ENCODE measurements at regions not wholly inside any gene's neighbourhood (a gene's known extent, or its start where the extent isn't known, plus 50 kb on each side); places are given as distances from the start of the nearest gene placed in this dataset.
A peak's percentile ranks its signal among the peaks of the same experiment; 100 is the strongest.
"Not testable (repeated sequence)": the region's sequence is repeated elsewhere in the genome, so short reads cannot be mapped to it uniquely, and the experiment has no call there.

DNA sequence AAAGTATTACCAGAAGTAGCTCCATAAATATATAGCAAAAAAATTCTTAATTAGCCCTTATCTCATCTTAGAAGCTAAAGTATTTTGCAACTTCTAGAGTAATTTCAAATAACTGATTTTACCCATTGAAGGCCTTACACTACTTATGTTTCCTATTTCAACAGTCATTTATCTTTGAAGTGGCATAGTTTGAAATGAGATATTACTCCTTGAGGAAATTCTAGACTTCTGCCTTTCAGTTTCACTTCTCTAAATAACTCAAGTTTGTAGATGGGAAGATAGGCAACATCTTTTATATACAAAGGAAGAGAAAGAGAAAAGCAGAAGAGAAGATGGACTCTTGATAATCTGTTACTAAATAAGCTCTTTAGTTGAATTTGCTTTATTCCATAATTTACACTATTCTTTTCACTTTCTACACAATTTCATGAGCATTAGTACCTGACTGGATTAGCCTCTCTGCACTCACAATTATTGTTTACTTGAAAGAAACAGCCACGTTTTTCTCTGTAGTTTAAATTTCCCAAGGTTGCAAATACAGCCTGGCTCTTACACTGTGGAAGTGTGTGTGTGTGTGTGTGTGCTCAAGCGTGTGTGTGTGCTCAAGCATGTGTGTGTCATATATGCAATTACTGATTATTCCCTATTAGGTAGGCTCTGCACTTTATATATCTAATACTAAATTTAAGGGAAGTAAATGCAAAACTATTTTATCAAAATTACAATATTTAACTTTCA lies 60.6 kb upstream of the EMB start:
- DNase-seq (ENCODE audit: low read depth in 2 of 2) = no peak

DNA sequence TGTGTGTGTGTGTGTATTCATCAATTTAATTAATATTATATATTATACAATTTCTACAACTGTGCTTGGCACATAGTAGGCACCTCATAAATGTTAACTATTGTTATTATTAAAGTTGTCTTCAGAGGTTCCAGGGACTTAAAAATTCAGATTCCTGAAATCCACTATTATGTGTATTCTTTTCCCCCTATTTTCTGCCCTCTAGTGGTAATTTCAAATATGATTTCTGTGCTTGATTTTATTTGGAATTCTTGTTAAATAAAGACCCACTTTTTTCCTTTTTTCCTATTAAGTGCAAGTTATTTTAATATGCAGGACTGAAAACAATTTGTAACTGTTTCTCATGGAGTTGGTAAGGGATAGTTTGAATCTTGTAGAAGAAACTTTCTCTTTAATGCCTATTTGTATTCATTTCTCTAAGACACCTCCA lies 72.0 kb upstream of the EMB start:
- DNase-seq (ENCODE audit: low read depth in 2 of 2) = not testable (repeated sequence)

DNA sequence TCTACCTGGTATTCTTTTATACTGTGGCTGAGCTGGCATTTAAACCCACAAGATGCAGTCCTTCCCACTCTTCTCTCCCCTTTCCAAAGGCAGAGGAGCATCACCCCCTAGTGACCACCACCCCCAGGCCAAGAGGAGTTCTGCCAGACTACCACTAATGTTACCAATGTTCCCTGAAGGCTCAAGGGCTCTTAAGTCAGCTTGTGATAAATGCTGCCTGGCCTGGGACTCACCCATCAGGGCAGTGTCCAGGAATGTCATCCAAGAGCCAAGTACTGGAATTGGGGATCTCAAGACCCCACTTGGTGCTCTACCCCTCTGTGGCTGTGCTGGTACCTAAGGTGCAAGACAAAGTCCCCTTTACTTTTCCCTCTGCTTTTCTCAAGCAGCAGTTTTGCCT lies 80.0 kb upstream of the EMB start:
- not testable (repeated sequence) for DNase-seq (ENCODE audit: low read depth in 2 of 2)

DNA sequence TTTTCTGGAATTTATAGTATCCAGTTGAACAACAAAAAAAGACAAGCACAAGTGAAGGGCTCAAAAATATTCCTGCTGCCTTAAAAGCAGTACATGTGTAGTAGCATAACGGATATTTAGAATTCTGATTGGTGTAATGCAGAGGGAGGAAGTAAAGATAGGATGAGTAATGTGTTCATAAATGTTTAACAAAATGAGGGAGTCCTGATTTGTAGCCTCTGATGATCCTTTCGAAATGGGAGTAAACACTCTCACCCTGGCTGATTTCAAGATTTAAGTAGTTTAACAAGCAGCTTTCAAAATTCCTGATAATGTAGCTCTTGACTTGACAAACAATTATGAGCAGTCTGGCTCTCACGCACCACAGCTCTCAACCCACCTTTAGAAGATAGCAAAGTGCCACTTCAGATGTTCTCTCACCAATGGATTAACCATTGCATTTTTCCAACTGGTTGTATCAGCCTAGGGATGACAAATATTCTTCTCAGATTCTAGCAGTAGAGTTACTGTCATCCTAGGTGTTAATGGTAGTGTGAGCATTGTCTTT lies 86.5 kb upstream of the EMB start:
- not testable (repeated sequence) for DNase-seq (ENCODE audit: low read depth in 2 of 2)

DNA sequence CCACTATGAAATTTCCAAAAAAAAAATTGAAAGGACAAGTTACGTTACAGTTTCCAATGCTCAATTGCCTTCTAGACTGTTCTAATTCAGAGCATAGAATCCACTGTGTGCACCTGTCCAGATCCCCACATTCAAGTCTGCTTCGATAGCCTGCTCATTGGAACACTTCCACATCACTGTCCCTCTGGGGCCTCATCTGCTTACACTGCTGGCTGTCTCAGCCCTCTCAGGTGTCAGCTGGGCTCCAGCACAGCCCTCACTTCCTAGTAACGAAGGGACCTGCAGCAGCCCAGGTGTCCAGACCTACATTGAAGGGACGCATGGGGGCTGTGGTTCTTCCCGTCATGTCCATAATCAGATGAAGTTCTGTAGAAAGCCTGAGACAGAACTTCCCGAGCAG lies 94.3 kb upstream of the EMB start:
- no peak for DNase-seq (ENCODE audit: low read depth in 2 of 2)

DNA sequence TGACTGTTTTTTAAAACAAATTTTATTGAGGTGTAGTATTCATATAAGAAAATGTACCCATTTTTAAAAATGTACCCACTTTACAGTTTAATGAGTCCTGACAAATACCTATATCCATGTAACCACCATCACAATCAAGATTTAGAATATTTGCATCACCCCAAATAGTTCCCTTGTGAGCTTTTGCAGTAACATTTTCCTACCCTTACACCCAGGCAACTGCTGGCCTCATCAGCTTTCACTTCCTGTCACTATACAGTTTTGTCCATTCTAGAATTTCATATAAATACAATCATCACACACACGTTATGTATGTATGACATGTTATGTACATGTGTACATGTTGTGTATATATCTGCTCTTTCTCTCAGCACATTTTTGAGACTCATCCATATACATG lies 96.4 kb upstream of the EMB start:
- not testable (repeated sequence) for DNase-seq (ENCODE audit: low read depth in 2 of 2)

DNA sequence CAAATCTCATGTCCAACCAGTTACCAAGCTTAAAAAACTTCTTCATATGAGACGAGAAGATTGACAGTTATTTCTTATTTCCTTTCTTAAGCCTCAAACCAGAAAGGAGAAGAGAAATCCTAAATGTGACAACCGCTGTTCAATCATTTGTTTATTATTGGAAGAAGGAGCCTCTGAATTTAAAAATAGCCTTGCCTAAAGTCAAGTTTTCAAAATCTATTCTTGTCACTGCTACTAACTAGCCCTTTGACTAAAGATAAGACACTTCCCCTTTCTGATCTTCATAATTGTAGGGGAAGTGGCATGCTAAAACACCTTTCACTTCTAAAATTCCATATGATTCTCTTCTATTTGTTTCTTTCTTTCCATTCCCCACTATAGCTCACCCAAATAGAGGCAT lies 106.2 kb upstream of the EMB start:
- no peak for DNase-seq (ENCODE audit: low read depth in 2 of 2)

DNA sequence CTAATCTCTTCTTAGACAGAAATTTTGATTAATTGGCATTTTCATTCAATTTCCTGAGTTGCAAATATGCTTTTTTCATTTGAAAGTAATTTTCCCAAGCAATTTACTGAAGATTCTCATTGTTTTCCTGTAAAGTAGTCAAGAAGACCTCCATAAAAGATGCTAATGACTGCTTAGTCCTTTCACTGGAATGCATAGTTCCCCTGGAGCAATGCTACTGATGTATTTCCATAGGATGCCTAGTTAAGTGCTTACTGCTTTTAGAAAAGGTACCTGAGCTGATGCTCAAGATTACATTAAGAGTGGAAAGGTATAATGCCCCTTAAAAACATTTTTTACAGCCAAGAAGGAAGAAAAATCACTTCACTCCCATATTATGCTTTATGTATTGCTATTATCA lies 109.2 kb upstream of the EMB start:
- DNase-seq (ENCODE audit: low read depth in 2 of 2) = no peak

DNA sequence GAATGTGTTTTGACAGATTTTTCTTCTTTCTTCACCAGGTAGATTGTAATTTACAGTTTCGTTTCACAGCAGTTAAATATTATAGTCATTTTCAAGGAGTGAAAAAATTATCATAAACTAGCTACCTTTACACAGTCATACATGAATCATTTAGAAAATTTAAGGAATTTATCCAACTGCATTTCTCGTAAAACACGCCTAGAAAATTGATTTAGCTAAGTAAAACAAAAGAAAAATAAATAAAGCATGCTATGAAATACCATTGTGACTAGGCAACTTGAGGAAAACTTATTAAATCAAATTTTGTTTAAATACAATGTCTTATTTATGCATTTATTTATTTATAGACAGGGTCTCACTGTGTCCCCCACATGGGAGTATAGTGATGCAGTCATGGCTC lies 109.9 kb upstream of the EMB start:
- no peak for DNase-seq (ENCODE audit: low read depth in 2 of 2)

DNA sequence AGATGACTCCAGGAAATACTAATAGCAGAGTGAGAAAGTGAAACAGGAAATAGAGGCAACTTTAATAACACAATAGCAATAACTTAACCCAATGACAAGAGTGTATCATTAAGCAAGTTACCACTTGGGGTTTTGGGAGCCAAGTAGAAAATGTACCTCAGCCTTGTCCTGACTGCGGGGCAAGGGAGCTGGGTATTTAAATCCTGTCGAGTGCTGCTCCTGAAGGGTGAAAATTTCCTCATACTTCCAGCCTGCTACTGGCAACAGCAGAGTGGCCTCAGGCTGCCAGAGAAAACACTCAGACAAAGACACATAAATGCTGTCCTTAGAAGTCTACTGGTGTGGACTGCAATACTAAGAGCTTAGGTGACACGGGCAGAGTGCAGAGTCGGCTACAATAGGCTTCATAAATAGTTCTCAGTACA lies 112.5 kb upstream of the EMB start:
- no peak for DNase-seq (ENCODE audit: low read depth in 2 of 2)

DNA sequence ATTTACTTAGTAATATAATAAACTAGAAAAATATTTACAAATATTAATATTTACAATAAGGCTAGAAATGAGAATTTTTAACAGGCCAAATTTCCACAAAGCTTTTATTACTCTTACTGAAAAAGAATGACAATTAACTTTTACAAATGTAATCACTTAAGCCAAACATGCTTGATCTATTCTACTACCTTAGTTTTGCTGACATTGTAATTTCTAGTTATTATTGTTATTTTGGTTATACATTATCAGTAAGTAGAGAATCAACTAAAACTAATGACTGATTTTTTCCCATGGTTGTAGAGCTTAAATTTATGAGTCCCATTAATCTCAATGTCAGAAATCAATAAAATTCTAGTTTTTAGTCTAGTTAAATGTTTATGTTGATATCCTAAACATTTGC lies 107.8 kb upstream of the PARP8 start:
- DNase-seq (ENCODE audit: low read depth in 2 of 2) = not testable (repeated sequence)

DNA sequence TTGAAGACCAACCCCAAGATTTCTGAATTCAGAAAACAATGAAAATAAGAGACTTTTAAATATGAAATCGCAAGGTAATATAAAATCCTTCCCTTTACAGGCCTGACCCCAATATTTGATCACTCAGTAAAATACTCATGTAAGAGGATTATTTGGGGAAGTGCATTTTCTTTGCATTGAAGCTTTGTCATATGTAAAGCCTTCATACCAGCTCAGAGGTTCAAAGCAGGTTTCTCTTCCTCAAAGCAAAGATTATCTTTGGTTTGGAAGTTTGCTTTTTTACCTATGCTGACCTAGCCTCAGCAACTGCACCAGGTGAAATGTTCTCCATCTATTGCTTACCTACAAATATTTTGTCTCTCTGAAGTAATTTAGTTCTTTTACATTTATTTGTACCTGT lies 106.5 kb upstream of the PARP8 start:
- no peak for DNase-seq (ENCODE audit: low read depth in 2 of 2)

DNA sequence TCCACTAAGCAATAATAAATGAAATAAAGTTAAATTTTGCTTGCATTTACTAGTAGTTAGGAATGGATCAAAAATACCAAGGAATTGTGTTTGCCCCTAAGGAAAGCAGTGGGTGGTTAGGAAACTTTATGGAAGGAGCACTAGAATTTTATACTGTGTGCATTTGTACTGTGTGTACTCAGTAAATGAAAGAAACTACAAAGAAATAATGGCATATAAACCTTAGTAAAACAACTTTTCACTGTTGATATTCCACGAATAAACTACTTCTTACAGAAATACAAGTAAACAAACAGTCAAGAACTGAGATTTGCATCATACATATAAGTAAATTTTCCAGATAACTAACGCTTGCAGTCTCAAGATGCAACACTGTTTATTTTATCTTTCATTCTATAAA lies 103.7 kb upstream of the PARP8 start:
- no peak for DNase-seq (ENCODE audit: low read depth in 2 of 2)

DNA sequence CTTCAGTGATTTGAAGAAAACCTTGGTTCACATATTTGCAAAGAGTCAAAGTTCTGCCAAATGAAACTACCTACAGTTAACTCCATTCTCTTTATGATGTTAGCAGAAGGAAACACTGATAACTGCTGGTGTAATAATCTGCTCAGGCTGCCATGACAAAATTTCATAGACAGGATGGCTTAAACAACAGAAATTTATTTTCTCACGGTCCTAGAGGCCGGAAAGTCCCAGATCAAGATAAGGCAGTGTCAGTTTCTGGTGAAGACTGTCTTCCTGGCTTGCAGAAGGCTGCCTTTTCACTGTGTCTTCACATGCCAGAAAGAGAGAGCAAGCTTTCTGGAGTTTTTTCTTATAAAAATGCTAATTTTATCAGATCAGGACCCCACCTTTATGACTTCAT lies 102.4 kb upstream of the PARP8 start:
- DNase-seq (ENCODE audit: low read depth in 2 of 2) = peak in 1 of 2 donors; percentile 3

DNA sequence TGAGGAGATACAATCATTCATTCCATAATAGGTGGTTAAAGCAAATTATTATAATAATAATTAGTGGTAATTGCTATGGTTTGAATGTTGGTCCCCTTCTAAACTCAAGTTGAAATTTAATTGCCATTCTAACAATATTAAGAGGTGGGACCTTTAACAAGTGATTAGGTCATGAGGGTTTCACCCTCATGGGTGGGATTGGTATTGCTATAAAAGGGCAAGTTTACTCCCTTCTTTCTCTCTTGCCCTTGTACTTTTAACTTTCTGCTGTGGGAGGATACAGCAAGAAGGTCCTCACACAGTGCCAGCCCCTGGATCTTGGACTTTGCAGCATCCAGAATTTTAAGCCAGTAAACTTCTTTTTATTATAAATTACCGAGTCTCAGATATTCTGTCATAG lies 101.9 kb upstream of the PARP8 start:
- no peak for DNase-seq (ENCODE audit: low read depth in 2 of 2)

DNA sequence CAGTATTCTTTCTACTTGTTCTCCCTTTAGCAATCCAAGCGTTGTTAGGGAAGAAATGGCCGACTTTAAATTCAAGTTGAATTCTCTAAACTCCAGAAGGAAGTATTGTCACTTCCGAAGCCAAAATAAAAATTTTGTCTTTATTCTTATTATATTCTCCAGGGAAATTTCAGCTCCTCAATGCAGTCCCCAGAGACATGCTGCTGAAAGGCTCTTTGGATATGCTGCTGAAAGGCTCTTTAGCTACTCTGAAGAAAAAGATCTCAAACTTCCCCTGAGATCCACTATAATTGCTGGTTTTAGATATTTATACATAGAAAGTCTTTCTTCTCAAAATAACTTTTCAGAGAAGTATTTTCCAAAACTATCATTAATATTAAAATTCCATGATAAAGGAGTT lies 92.3 kb upstream of the PARP8 start:
- DNase-seq (ENCODE audit: low read depth in 2 of 2) = no peak

DNA sequence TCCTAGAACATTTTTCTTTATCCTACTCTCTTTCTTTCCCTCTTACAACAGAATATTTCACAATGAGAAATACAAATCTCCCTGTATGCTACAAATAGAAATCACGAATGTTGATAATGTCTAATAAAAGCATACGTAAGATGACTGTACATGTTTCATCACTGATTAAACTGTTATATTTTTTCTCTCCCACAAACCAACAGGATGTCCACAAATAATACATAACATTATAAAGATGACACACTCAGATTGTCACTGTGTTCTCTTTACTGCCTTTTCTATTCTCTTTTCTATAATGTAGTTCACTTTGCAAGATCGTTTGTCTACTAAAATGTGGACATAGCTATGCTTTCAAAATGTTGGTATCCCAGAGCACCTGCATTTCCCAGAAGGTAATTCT lies 90.7 kb upstream of the PARP8 start:
- DNase-seq (ENCODE audit: low read depth in 2 of 2) = no peak

DNA sequence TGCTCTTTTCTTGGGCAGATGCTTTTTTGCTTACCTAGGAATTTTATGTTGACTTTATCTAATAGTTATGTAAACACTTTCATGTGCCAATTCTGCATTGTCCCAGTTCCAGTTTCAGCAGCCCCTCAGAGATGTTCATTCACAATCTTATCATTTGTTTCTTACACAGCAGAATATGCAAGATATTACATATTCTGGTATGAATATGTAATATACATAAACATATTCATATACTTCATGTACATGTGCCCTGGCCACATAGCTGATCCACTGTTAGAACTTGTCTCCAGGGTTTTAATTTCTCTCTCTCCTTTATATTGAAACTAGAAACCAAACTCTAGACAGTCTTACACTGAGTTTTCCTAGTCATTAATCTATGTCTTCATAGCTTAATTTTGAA lies 90.2 kb upstream of the PARP8 start:
- no peak for DNase-seq (ENCODE audit: low read depth in 2 of 2)

DNA sequence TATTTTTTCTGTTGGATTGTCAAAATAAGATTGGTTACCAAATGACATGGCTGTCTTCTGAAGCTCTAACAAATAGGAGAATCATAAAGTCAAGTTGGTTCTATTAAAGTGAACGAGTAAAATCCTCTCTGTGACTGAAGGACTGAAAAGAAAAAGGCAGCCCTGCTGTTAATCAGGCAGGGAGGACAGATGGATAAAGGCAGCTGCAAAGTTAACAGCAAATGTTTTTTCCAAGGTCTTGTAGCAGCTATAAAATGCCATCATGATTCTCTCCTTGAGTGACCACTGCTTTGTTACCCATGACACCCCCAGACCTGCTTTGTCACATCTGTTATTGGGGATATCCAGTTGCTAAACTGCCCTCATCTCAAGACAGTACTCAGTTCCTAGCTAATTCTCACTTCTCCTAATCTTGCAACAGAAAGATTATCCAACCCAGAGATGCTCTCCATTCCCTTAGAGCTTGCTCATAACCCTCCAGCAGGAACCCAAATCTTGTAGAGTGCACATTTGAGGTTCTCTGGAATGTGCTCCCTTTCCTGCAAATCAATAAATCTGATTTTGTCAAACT lies 89.7 kb upstream of the PARP8 start:
- DNase-seq (ENCODE audit: low read depth in 2 of 2) = no peak

DNA sequence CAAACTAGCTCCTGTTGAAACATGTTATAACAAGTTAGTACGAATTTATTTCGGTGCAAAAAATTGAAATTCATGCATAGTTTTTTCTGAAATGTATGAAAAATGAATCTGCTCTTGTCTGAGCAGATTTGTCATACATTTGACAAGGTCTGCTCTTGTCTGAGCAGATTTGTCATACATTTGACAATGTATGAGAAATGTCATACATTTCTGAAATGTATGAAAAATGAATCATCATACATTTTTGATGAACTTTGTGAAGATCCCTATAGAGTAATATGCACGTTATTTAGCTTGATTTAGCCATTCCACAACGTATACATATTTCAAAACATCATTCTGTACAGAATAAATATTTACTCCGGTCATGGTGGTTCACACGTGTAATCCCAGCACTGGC lies 85.9 kb upstream of the PARP8 start:
- DNase-seq (ENCODE audit: low read depth in 2 of 2) = no peak

DNA sequence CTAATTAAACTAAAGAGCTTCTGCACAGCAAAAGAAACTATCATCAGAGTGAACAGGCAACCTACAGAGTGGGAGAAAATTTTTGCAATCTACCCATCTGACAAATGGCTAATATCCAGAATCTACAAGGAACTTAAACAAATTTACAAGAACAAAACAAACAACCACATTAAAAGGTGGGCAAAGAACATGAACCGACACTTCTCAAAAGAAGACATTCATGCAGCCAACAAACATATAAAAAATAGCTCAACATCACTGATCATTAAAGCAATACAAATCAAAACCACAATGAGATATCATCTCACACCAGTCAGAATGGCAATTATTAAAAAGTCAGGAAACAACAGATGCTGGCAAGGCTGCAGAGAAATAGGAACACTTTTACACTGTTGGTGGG lies 84.6 kb upstream of the PARP8 start:
- DNase-seq (ENCODE audit: low read depth in 2 of 2) = not testable (repeated sequence)

DNA sequence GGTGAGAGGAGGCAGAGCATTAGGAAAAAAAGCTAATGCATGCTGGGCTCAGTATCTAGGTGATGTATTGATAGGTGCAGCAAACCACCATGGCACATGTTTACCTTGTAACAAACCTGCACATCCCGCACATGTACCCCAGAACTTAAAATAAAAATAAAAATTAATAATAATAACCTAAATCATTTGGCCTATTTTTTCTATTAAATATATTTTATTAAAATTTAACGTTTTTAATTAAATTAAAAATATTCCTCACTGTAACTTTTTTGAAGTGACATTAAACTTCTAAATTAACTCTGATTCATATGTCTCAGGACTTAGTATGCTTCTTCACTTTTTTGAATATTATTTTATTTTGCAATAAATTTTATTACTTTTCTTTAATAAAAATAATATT lies 83.7 kb upstream of the PARP8 start:
- DNase-seq (ENCODE audit: low read depth in 2 of 2) = no peak

DNA sequence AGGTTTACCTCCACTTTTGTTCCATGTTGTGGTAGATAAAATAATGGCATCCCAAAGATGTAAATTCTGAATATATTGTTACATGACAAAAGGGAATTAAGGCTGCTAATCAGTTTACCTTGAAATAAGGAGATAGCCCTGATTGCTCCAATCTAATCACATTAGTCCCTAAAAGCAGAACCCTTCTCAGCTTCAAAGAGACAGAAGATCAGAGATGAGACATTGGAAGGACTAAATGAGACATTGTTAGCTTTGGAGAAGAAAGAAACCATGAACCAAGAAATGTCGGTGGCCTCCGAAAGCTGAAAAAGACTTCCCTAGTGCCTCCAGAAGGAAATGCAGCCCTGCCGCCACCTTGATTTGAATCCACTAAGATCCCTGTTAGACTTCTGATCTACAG lies 82.8 kb upstream of the PARP8 start:
- no peak for DNase-seq (ENCODE audit: low read depth in 2 of 2)

DNA sequence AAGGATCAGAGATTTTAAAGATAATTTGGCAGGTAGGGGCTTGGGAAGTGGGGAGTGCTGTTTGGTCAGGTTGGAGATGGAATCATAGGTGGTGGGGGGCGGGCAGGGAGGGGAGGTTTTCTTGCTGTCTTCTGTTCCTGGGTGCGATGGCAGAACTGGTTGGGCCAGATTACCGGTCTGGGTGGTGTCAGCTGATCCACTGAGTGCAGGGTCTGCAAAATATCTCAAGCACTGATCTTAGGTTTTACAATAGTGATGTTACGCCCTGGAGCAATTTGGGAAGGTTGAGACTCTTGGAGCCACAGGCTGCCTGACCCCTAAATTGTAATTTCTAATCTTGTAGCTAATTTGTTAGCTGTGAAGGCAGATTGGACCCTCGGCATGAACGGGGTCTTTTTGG lies 78.0 kb upstream of the PARP8 start:
- DNase-seq (ENCODE audit: low read depth in 2 of 2) = not testable (repeated sequence)

Measured in activated CD4-positive, alpha-beta T cell treated with anti-CD3 and anti-CD28 coated beads for 24 hours (primary cell).